Activated CD4-positive, alpha-beta T cell treated with anti-CD3 and anti-CD28 coated beads, Interleukin-2, amount 10 ng/mL, durations not matched to agents 7 days and 5 days (primary cell): ENCODE measurements at regions not wholly inside any gene's neighbourhood (a gene's known extent, or its start where the extent isn't known, plus 50 kb on each side); places are given as distances from the start of the nearest gene placed in this dataset.

ENCODE experiments used
- CTCF ChIA-PET: fragments of 350-600 bp; sonication (Branson Sonifier 250); formaldehyde crosslinking; loops from one replicate; lab custom pipeline; 2021; ENCODE audit warnings: antibody characterized with exemption; lab: Charles Lee
- POLR2A ChIA-PET: fragments of 350-600 bp; sonication (Branson Sonifier 250); formaldehyde crosslinking; loops from one replicate; lab custom pipeline; 2021; ENCODE audit warnings: antibody characterized with exemption; lab: Charles Lee
- DNase-seq: peaks from one replicate; pipeline ENCODE4 v3.0.0-alpha.2; 2020
- H3K27ac Mint-ChIP-seq: one replicate; pipeline ENCODE4 v1.8.0; 2021; ENCODE audit warnings: mild to moderate bottlenecking, moderate library complexity, mixed read lengths
- H3K27me3 Mint-ChIP-seq: one replicate; pipeline ENCODE4 v1.8.0; 2021; ENCODE audit warnings: mixed read lengths
- H3K36me3 Mint-ChIP-seq: one replicate; pipeline ENCODE4 v1.8.0; 2021; ENCODE audit warnings: low read depth, mixed read lengths
- H3K4me1 Mint-ChIP-seq: one replicate; pipeline ENCODE4 v1.8.0; 2021; ENCODE audit warnings: mixed read lengths
- H3K4me3 Mint-ChIP-seq: one replicate; pipeline ENCODE4 v1.8.0; 2021; ENCODE audit warnings: mild to moderate bottlenecking, moderate library complexity, mixed read lengths
- H3K9me3 Mint-ChIP-seq: one replicate; pipeline ENCODE4 v1.8.0; 2021; ENCODE audit warnings: mixed read lengths

- H3K27me3 Mint-ChIP-seq, result no peaks in the 10 kb centered on the region
- ChIA-PET POLR2A (no interaction called here), CTCF (no interaction called here)
- no peak overlapping the region for H3K4me3 Mint-ChIP-seq
- no peak overlapping the region for H3K27ac Mint-ChIP-seq
- no peaks in the 10 kb centered on the region for H3K4me1 Mint-ChIP-seq
- DNase-seq, result no peak
- H3K9me3 Mint-ChIP-seq, result peaks cover 5% of the 10 kb centered on the region
- H3K36me3 Mint-ChIP-seq, result no peaks in the 10 kb centered on the region
Measured at GRCh38 chr13:68214691-68215415, 984.7 kb upstream of the PCDH9 start.

- no peaks in the 10 kb centered on the region for H3K27me3 Mint-ChIP-seq
- H3K9me3 Mint-ChIP-seq, result no peaks in the 10 kb centered on the region
- CTCF ChIA-PET, result no interaction called here
Measured at GRCh38 chr13:68199271-68199670, 969.1 kb upstream of the PCDH9 start.

GRCh38 chr13:68190818-68191217 is 960.7 kb upstream of the PCDH9 start:
- no peak overlapping the region for H3K27ac Mint-ChIP-seq
- no peaks in the 10 kb centered on the region for H3K4me1 Mint-ChIP-seq
- no peaks in the 10 kb centered on the region for H3K27me3 Mint-ChIP-seq
- POLR2A ChIA-PET, result no interaction called here
- CTCF ChIA-PET, result no interaction called here
- H3K4me3 Mint-ChIP-seq, result no peak overlapping the region
- no peak for DNase-seq
- H3K36me3 Mint-ChIP-seq, result no peaks in the 10 kb centered on the region
- H3K9me3 Mint-ChIP-seq, result peaks cover 9% of the 10 kb centered on the region

More at GRCh38 chr13:68199271-68199670, 969.1 kb upstream of the PCDH9 start:
- no peak overlapping the region for H3K4me3 Mint-ChIP-seq
- H3K4me1 Mint-ChIP-seq, result no peaks in the 10 kb centered on the region
- no peaks in the 10 kb centered on the region for H3K36me3 Mint-ChIP-seq
- DNase-seq, result no peak
- H3K27ac Mint-ChIP-seq, result no peak overlapping the region
- POLR2A ChIA-PET, result no interaction called here

- ChIA-PET POLR2A (no interaction called here), CTCF (no interaction called here)
- H3K9me3 Mint-ChIP-seq, result peaks cover 9% of the 10 kb centered on the region
- no peak overlapping the region for H3K27ac Mint-ChIP-seq
- no peak overlapping the region for H3K4me3 Mint-ChIP-seq
- no peaks in the 10 kb centered on the region for H3K4me1 Mint-ChIP-seq
- H3K36me3 Mint-ChIP-seq, result no peaks in the 10 kb centered on the region
- H3K27me3 Mint-ChIP-seq, result no peaks in the 10 kb centered on the region
- DNase-seq, result no peak
Measured at GRCh38 chr13:68185444-68186141, 955.5 kb upstream of the PCDH9 start.

GRCh38 chr13:68176475-68176874 is 946.3 kb upstream of the PCDH9 start:
- ChIA-PET POLR2A (no interaction called here), CTCF (no interaction called here)

GRCh38 chr13:68174893-68175292 is 944.8 kb upstream of the PCDH9 start:
- H3K9me3 Mint-ChIP-seq, result peaks cover 17% of the 10 kb centered on the region
- CTCF ChIA-PET, result interaction anchor here (0.8 kb wide), 1 partner anchor 13 kb away, joined by 3 read pairs; no protein-coding TSS in a partner anchor
- POLR2A ChIA-PET, result no interaction called here
- no peaks in the 10 kb centered on the region for H3K4me1 Mint-ChIP-seq
- no peak for DNase-seq
- H3K4me3 Mint-ChIP-seq, result no peak overlapping the region
- no peaks in the 10 kb centered on the region for H3K27me3 Mint-ChIP-seq
- H3K27ac Mint-ChIP-seq, result no peak overlapping the region
- H3K36me3 Mint-ChIP-seq, result no peaks in the 10 kb centered on the region

More at GRCh38 chr13:68176475-68176874, 946.3 kb upstream of the PCDH9 start:
- Mint-ChIP-seq H3K4me1 (no peaks in the 10 kb centered on the region), H3K9me3 (peaks cover 16% of the 10 kb centered on the region), H3K4me3 (no peak overlapping the region), H3K27me3 (no peaks in the 10 kb centered on the region), H3K27ac (no peak overlapping the region), H3K36me3 (no peaks in the 10 kb centered on the region)
- DNase-seq, result no peak

- no peak overlapping the region for H3K27ac Mint-ChIP-seq
- no peaks in the 10 kb centered on the region for H3K36me3 Mint-ChIP-seq
- CTCF ChIA-PET, result no interaction called here
- POLR2A ChIA-PET, result no interaction called here
- H3K27me3 Mint-ChIP-seq, result no peaks in the 10 kb centered on the region
- no peak for DNase-seq
- H3K9me3 Mint-ChIP-seq, result peaks cover 17% of the 10 kb centered on the region
- H3K4me3 Mint-ChIP-seq, result no peak overlapping the region
- no peaks in the 10 kb centered on the region for H3K4me1 Mint-ChIP-seq
Measured at GRCh38 chr13:68173111-68173510, 943.0 kb upstream of the PCDH9 start.

- no peak overlapping the region for H3K4me3 Mint-ChIP-seq
- POLR2A ChIA-PET, result no interaction called here
- no peaks in the 10 kb centered on the region for H3K4me1 Mint-ChIP-seq
Measured at GRCh38 chr13:68170961-68171360, 940.8 kb upstream of the PCDH9 start.

GRCh38 chr13:68168448-68168847 is 938.3 kb upstream of the PCDH9 start:
- Mint-ChIP-seq H3K36me3 (no peaks in the 10 kb centered on the region), H3K4me3 (no peak overlapping the region), H3K4me1 (no peaks in the 10 kb centered on the region), H3K27me3 (no peaks in the 10 kb centered on the region), H3K27ac (no peak overlapping the region), H3K9me3 (peaks cover 13% of the 10 kb centered on the region)
- ChIA-PET POLR2A (no interaction called here), CTCF (no interaction called here)
- DNase-seq, result no peak

More at GRCh38 chr13:68170961-68171360, 940.8 kb upstream of the PCDH9 start:
- Mint-ChIP-seq H3K9me3 (peaks cover 13% of the 10 kb centered on the region), H3K36me3 (no peaks in the 10 kb centered on the region), H3K27me3 (no peaks in the 10 kb centered on the region), H3K27ac (no peak overlapping the region)
- CTCF ChIA-PET, result no interaction called here
- DNase-seq, result no peak

GRCh38 chr13:68160466-68160865 is 930.3 kb upstream of the PCDH9 start:
- Mint-ChIP-seq H3K4me3 (no peak overlapping the region), H3K36me3 (no peaks in the 10 kb centered on the region), H3K4me1 (no peaks in the 10 kb centered on the region), H3K27me3 (no peaks in the 10 kb centered on the region), H3K27ac (no peak overlapping the region), H3K9me3 (peaks cover 8% of the 10 kb centered on the region)
- CTCF ChIA-PET, result no interaction called here
- POLR2A ChIA-PET, result no interaction called here
- DNase-seq, result no peak

GRCh38 chr13:68152414-68152813 is 922.3 kb upstream of the PCDH9 start:
- CTCF ChIA-PET, result no interaction called here

GRCh38 chr13:68145852-68146251 is 915.7 kb upstream of the PCDH9 start:
- no peak overlapping the region for H3K4me3 Mint-ChIP-seq
- H3K4me1 Mint-ChIP-seq, result no peaks in the 10 kb centered on the region
- CTCF ChIA-PET, result no interaction called here
- peaks cover 9% of the 10 kb centered on the region for H3K9me3 Mint-ChIP-seq
- no peak overlapping the region for H3K27ac Mint-ChIP-seq
- POLR2A ChIA-PET, result no interaction called here
- DNase-seq, result no peak
- no peaks in the 10 kb centered on the region for H3K27me3 Mint-ChIP-seq
- no peaks in the 10 kb centered on the region for H3K36me3 Mint-ChIP-seq

More at GRCh38 chr13:68152414-68152813, 922.3 kb upstream of the PCDH9 start:
- Mint-ChIP-seq H3K36me3 (no peaks in the 10 kb centered on the region), H3K27me3 (no peaks in the 10 kb centered on the region), H3K4me1 (no peaks in the 10 kb centered on the region), H3K9me3 (peaks cover 11% of the 10 kb centered on the region), H3K4me3 (no peak overlapping the region), H3K27ac (no peak overlapping the region)
- POLR2A ChIA-PET, result no interaction called here
- DNase-seq, result no peak

GRCh38 chr13:68128297-68128915 is 898.3 kb upstream of the PCDH9 start:
- no peak for DNase-seq
- H3K27me3 Mint-ChIP-seq, result no peaks in the 10 kb centered on the region
- no peaks in the 10 kb centered on the region for H3K4me1 Mint-ChIP-seq
- H3K4me3 Mint-ChIP-seq, result no peak overlapping the region
- H3K27ac Mint-ChIP-seq, result no peak overlapping the region
- POLR2A ChIA-PET, result no interaction called here
- CTCF ChIA-PET, result no interaction called here
- H3K9me3 Mint-ChIP-seq, result peaks cover 9% of the 10 kb centered on the region
- no peaks in the 10 kb centered on the region for H3K36me3 Mint-ChIP-seq
